Panc1 (cell line): ENCODE measurements at regions not wholly inside any gene's neighbourhood (a gene's known extent, or its start where the extent isn't known, plus 50 kb on each side); places are given as distances from the start of the nearest gene placed in this dataset.

ENCODE experiments used
- REST ChIP-seq, 2 experiments: IDR thresholded peaks; 2 replicates each; pipeline ENCODE4 v1.6.1; 2011 to 2012; ENCODE audit warnings: low read depth in 2 of 2, control low read depth in 1 of 2, low read length in 1 of 2, mild to moderate bottlenecking in 1 of 2, moderate library complexity in 1 of 2; ENCODE audit not compliant: insufficient read depth in 1 of 2
- TF ChIP-seq, protein P1 (sequence below): fragments of 450-650 bp; IDR thresholded peaks from 2 replicates; pipeline ENCODE4 v1.5.1; 2017; ENCODE audit warnings: mild to moderate bottlenecking

DNA sequence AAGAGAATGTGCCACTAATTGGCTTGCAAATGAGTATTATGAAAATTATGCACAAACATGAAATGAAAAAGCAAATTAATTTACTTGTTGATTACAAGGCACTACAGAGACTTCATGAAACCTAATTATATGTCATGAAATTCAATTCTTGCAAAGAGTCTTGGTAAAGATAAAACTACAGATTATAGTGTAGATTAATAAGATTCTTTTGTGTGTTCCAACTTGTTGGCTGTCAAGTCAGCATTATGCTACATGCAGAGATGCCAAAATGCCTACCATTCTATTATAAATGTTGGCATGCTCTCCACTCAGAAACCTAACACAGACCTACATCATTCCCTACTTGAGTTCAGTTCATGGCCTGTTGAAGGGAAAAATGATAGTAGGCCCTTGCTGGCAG lies 97.2 kb upstream of the KITLG start:
- TF ChIP-seq, protein P1, sequence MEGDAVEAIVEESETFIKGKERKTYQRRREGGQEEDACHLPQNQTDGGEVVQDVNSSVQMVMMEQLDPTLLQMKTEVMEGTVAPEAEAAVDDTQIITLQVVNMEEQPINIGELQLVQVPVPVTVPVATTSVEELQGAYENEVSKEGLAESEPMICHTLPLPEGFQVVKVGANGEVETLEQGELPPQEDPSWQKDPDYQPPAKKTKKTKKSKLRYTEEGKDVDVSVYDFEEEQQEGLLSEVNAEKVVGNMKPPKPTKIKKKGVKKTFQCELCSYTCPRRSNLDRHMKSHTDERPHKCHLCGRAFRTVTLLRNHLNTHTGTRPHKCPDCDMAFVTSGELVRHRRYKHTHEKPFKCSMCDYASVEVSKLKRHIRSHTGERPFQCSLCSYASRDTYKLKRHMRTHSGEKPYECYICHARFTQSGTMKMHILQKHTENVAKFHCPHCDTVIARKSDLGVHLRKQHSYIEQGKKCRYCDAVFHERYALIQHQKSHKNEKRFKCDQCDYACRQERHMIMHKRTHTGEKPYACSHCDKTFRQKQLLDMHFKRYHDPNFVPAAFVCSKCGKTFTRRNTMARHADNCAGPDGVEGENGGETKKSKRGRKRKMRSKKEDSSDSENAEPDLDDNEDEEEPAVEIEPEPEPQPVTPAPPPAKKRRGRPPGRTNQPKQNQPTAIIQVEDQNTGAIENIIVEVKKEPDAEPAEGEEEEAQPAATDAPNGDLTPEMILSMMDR = no peak
- TF ChIP-seq REST (IDR thresholded peaks at IDR 0.05; ENCODE audit: insufficient read depth in 1 of 2, low read depth in 2 of 2, low read length in 1 of 2) = no peak
